Sigmoid colon (tissue), 6 donors: ENCODE measurements at regions not wholly inside any gene's neighbourhood (a gene's known extent, or its start where the extent isn't known, plus 50 kb on each side); places are given as distances from the start of the nearest gene placed in this dataset.

ENCODE experiments used
- DNase-seq: peaks from one replicate; pipeline ENCODE4 v3.0.0-alpha.2; 2019
- H3K27ac ChIP-seq, 4 donors: fragments of 200-600 bp; sonication (generic); one replicate each; pipeline ENCODE4 v1.5.1; 2016 to 2019; ENCODE audit warnings: mild to moderate bottlenecking in 1 of 4
- H3K27me3 ChIP-seq, 3 donors: fragments of 200-600 bp; sonication (generic); one replicate each; pipeline ENCODE4 v1.5.1; 2019; ENCODE audit warnings: mild to moderate bottlenecking in 1 of 3
- H3K36me3 ChIP-seq, 4 donors: fragments of 200-600 bp; sonication (generic); one replicate each; pipeline ENCODE4 v1.5.1; 2016 to 2019
- H3K4me1 ChIP-seq, 4 donors: fragments of 200-600 bp; sonication (generic); one replicate each; pipeline ENCODE4 v1.5.1; 2017 to 2019
- H3K4me3 ChIP-seq, 4 donors: fragments of 200-600 bp; sonication (generic); one replicate each; pipeline ENCODE4 v1.5.1; 2017 to 2019; ENCODE audit warnings: mild to moderate bottlenecking in 2 of 4, moderate library complexity in 1 of 4
- H3K9me3 ChIP-seq, 4 donors: fragments of 200-600 bp in 3 of 4; sonication (generic) in 3 of 4; one replicate each; pipeline versions ENCODE4 v1.5.1 to v1.6.1; 2013 to 2019
- CTCF ChIP-seq, 4 experiments: fragments of 450-650 bp in 3 of 4; fragments of 200-600 bp in 1 of 4; IDR thresholded peaks; one replicate each; pipeline ENCODE4 v1.5.1; 2016 to 2019; ENCODE audit warnings: antibody characterized with exemption in 4 of 4, mild to moderate bottlenecking in 3 of 4, moderate library complexity in 2 of 4
- EP300 ChIP-seq, 4 donors: sonication (generic); formaldehyde crosslinking; IDR thresholded peaks; one replicate each; pipeline ENCODE4 v1.6.1; 2017; ENCODE audit warnings: antibody characterized with exemption in 4 of 4
- POLR2A ChIP-seq, 2 donors: fragments of 450-650 bp; IDR thresholded peaks; one replicate each; pipeline ENCODE4 v1.6.1; 2016; ENCODE audit warnings: antibody characterized with exemption in 2 of 2, mild to moderate bottlenecking in 2 of 2, moderate library complexity in 2 of 2
- POLR2AphosphoS5 ChIP-seq, 4 donors: sonication (generic); formaldehyde crosslinking; IDR thresholded peaks; one replicate each; pipeline ENCODE4 v1.6.1; 2017; ENCODE audit warnings: antibody characterized with exemption in 4 of 4
- WGBS, 2 donors: extraction: QIAGEN DNeasy Blood & Tissue Kit; methylation state at CpG; one replicate each; pipeline ENCODE4 v1.1.7; 2013; 5-methylcytosine and 5-hydroxymethylcytosine counted together
- intact Hi-C: fragments of 100-400 bp; cut with DNase I; formaldehyde crosslinking; loops from one replicate; pipeline ENCODE4 v1.15.1; 2023
- donor health status: healthy with polysubstance abuse.
- donor health status: healthy.

- Histone ChIP-seq H3K4me3 (no peak overlapping the region), H3K27ac (no peak overlapping the region), H3K9me3 (no peaks in the 10 kb centered on the region), H3K27me3 (no peaks in the 10 kb centered on the region), H3K4me1 (peaks cover 0 to 3% (median 0%) of the 10 kb centered on the region in 4 donors), H3K36me3 (no peaks in the 10 kb centered on the region)
- intact Hi-C loops: loop anchor here (5.0 to 10.0 kb wide), 2 partner anchors 199 to 507 kb away; no protein-coding TSS in a partner anchor
- no peak for TF ChIP-seq POLR2AphosphoS5 (IDR thresholded peaks at IDR 0.05)
- TF ChIP-seq POLR2A (IDR thresholded peaks at IDR 0.05): no peak
- no peak for TF ChIP-seq EP300 (IDR thresholded peaks at IDR 0.05)
- TF ChIP-seq CTCF (IDR thresholded peaks at IDR 0.05): no peak
- WGBS, 2 donors: 65 to 76% methylated on average over 2 of the region's 2 CpGs
- DNase-seq: no peak
Observed at GRCh38 chr14:63795532-63795931, 57.3 kb upstream of the SYNE2 start.

- intact Hi-C loops: no loop called here
- Histone ChIP-seq H3K36me3 (no peaks in the 10 kb centered on the region), H3K27me3 (no peaks in the 10 kb centered on the region), H3K27ac (no peak overlapping the region), H3K4me1 (peaks cover 0 to 3% (median 0%) of the 10 kb centered on the region in 4 donors), H3K4me3 (peak overlapping the region in 2 of 4 donors; percentile 20 to 25), H3K9me3 (no peaks in the 10 kb centered on the region)
- 63 to 82% methylated on average over 2 of the region's 2 CpGs for whole genome bisulfite sequencing, 2 donors
- TF ChIP-seq POLR2AphosphoS5 (IDR thresholded peaks at IDR 0.05) (no peak), POLR2A (IDR thresholded peaks at IDR 0.05) (no peak), CTCF (IDR thresholded peaks at IDR 0.05) (no peak), EP300 (IDR thresholded peaks at IDR 0.05) (no peak)
- no peak for DNase-seq
Observed at GRCh38 chr14:63800083-63800482, 52.7 kb upstream of the SYNE2 start.

- Histone ChIP-seq H3K4me3 (no peak overlapping the region), H3K9me3 (no peaks in the 10 kb centered on the region), H3K4me1 (peaks cover 0 to 3% (median 0%) of the 10 kb centered on the region in 4 donors), H3K36me3 (no peaks in the 10 kb centered on the region), H3K27ac (no peak overlapping the region), H3K27me3 (no peaks in the 10 kb centered on the region)
- 44 to 67% methylated on average over 3 of the region's 3 CpGs for WGBS, 2 donors
- no peak for TF ChIP-seq POLR2AphosphoS5 (IDR thresholded peaks at IDR 0.05)
- TF ChIP-seq CTCF (IDR thresholded peaks at IDR 0.05): no peak
- no peak for TF ChIP-seq EP300 (IDR thresholded peaks at IDR 0.05)
- no peak for TF ChIP-seq POLR2A (IDR thresholded peaks at IDR 0.05)
- DNase-seq: no peak
- intact Hi-C loops: no loop called here
Observed at GRCh38 chr14:63800651-63801375, 52.0 kb upstream of the SYNE2 start.
